Activated CD8-positive, alpha-beta memory T cell treated with anti-CD3 and anti-CD28 coated beads, Interleukin-2, amount 50 U/mL, for 4 hours (primary cell): ENCODE measurements at regions not wholly inside any gene's neighbourhood (a gene's known extent, or its start where the extent isn't known, plus 50 kb on each side); places are given as distances from the start of the nearest gene placed in this dataset.

ENCODE experiments used
- DNase-seq: peaks from one replicate; pipeline ENCODE4 v3.0.0-alpha.2; 2020

DNA sequence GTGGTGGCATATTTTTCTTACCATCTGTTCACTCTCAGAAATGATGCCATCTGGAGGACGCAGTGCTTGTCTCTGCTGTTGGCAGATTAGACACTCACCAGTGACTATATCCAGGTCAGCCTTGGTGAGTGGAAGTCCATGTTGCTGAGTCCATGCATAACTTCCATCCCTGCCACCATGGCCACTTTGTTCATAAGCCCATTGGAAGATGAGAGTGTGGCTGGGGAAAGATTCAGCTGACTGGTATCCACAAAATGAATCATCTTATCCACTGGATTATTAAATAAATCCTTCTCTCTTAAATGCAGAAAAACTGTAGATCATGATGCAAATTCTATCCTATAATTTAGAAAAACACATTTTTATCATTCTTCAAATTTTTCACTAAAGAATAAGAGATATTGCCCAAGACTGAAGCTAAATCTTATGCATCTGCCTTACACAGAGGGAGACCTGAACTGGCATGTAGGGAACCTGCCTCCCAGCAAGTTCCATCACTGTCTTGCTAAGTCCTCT is 726.9 kb downstream of the TNS3 start:
- DNase-seq, result no peak

GRCh38 chr7:46853451-46853850 is 728.5 kb downstream of the TNS3 start:
- no peak for DNase-seq

DNA sequence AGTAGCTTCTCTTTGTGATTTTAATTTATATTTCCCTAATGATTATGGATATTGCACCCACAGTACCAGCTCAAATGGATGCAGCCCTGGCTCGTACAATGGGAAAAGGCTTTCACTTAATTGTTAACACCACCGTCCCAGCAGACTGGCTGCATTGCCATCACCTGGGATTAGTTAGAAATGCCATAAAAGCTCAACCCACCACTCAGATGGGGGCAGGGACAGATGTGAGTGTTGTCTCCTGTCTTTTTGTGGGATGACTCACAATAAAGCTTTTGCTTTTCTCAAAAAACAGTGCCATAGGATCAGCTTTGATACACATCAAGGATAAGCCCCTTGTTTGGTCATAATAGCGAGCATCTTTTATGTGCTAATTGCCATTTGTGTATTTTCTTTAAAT is 729.1 kb downstream of the TNS3 start:
- DNase-seq, result no peak

DNA sequence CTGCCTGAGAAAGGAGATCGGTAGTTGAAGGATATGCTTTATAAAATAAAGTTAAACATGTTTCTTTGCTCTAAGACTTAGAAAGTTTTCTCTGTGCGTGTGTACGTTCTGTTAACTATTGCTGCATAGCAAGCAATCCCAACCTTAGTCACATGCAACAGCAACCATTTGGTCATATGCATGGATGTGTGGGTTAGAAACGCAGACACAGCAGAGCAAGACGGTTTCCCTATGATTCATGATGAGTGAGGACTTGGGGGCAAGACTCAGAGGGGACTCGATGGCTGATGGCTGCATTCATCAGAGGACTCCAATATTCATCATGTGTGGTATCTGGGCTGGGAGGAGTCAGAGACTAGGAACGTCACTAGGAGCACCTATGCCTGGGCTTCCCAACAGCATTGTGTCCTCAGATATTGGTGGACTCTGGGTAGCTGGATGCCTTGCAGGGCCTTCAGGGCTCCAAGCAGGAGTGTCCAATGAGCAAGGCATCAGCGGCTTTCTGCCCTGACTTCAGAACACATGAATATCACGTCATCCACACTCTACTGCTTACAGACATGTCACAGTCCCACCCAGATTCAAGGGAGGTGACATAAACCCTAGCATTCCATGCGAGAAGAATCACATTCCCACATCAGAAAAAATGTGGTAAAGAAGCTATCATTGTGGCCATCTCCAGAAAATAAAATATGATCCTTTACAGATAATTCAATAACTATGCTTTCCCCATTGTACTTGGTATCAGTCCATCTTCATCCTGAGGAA is 731.2 kb downstream of the TNS3 start:
- DNase-seq, result no peak

GRCh38 chr7:46848944-46849343 is 733.0 kb downstream of the TNS3 start:
- no peak for DNase-seq

DNA sequence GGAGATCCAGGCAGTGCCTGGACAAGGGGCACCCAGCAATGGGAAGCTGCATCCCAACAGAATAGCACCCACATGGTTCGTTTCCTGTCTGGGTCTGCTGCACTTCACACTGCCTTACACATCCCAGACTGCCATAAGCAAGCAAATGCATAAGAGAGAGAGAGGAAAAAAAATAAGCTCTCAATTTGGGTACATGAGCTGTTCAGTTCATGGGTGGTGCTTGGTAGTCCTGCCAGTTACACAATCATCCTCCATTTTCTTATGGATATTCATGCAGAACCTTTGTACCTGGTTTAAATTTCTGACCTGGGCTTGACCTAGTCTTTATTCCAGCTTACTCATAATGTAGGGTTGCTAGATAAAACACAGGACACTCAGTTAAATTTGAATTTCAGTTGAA is 733.6 kb downstream of the TNS3 start:
- DNase-seq, result no peak

- no peak for DNase-seq
Measured at GRCh38 chr7:46847126-46847525, 734.8 kb downstream of the TNS3 start.

GRCh38 chr7:46844486-46844885 is 737.4 kb downstream of the TNS3 start:
- DNase-seq, result no peak

GRCh38 chr7:46841248-46841647 is 740.7 kb downstream of the TNS3 start:
- no peak for DNase-seq

DNA sequence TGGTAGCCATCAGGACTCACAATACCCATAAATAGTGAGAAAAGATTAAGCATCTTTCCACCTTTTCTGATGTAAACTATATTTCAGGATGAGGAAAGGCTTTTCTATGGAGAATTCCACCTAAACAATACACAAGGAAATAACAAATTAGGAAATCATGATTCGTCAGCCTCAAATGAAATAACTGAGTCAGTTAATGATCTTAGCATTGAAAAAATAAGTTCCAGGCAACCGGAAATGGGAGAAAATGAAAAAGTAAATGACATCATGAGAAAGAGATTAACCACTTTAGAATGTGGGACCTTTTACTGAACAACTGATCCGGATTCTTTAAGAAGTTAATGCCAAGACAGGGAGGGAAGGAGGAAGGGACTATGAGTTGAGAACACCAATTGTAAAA is 742.3 kb downstream of the TNS3 start:
- no peak for DNase-seq

GRCh38 chr7:46838463-46838862 is 743.4 kb downstream of the TNS3 start:
- no peak for DNase-seq

- no peak for DNase-seq
Measured at GRCh38 chr7:46835556-46835955, 746.4 kb downstream of the TNS3 start.

DNA sequence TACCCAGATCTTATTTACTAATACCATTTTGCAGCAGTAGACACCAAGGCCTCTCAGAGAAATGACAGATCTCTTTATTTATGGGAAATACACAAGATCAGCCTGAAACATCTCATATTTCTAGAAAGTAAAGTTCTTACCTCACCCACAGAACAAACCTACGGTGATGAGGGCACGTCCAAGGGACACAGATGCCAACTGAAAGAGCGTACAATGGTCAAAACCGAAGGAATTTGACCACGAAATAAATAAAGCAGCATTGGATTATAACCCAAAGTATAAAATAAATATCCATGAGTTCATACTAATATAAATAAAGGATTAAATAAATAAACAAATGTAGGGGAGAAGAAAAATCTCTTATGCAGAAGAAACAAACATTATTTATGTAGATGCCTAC is 747.0 kb downstream of the TNS3 start:
- no peak for DNase-seq

DNA sequence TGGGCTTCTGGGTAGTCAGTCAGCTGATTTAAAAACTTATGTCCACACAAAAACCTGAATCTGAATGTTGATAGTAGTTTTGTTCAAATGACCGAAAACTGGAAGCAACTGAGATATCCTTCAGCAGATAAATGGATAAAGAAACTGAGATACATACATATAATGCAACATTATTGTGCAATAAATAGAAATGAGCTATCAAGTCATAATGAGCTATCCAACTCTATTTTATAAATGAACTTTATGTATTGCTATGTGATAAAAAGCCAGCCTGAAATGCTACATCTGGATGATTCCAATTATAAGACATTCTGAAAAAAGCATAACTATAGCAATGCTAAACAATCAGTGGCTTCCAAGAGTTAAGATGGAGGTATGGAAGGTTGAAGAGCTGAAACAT is 748.7 kb downstream of the TNS3 start:
- DNase-seq, result no peak

- no peak for DNase-seq
Measured at GRCh38 chr7:46832136-46832535, 749.8 kb downstream of the TNS3 start.

DNA sequence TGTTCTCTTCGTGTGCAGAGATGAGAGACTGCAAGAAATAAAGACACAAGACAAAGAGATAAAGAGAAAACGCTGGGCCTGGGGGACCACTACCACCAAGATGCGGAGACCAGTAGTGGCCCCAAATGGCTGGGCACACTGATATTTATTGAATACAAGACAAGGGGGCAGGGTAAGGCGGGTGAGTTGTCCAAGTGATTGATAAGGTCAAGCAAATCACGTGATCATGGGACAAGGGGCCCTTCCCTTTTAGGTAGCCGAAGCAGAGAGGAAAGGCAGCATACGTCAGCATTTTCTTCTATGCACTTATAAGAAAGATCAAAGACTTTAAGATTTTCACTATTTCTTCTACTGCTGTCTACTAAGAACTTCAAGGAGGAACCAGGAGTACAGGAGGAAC is 762.1 kb downstream of the TNS3 start:
- no peak for DNase-seq

- no peak for DNase-seq
Measured at GRCh38 chr7:46814516-46815250, 767.2 kb downstream of the TNS3 start.

DNA sequence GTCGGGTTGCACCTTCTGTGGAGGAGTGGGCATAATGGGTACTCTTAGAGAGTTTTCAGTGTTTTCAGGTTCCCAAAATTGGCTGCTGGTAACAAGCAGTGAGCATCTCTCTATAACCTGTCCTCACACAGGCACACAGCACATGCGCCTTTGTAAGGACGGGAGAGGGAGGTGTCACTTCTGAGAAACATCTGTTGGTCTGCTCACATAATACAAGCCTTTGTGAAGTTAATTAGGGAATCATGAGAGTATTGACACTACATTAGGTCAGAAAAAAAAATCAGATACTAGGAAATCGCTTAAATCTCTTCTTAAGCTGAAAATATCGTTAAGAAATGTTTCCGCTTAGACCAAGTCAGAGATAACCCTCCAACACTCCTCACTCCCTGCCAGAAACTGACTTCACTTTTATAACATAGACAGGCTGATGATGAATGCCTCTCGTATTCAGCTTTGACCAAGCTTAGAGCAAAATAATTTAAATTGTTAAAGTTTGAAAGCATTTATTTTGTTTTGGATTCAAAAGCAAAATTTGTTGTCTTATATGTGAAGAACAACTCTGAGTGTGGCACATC is 769.7 kb downstream of the TNS3 start:
- no peak for DNase-seq

GRCh38 chr7:46811529-46811928 is 770.4 kb downstream of the TNS3 start:
- DNase-seq, result no peak

- DNase-seq, result no peak
Measured at GRCh38 chr7:46810986-46811385, 770.9 kb downstream of the TNS3 start.

DNA sequence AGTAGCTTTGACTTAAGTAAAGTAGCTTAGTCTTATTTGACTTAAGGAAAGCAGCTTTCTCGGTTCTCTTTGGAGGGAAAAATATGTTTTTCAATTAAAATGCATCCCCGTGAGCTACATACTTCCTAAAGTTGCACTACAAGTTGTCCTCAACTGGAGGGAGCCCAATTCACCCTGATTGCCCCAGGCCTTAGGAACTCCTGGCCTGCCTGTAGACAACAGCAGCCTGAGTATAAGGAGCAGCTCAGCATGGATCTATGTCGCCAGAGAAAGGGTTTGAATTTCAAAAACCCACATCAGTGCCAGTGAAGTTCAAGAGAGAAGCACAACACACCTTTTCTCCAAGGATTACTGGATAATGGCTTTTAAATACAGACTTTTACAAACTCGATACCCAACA is 772.0 kb downstream of the TNS3 start:
- no peak for DNase-seq

GRCh38 chr7:46806856-46807255 is 775.1 kb downstream of the TNS3 start:
- no peak for DNase-seq

- no peak for DNase-seq
Measured at GRCh38 chr7:46802479-46802878, 779.4 kb downstream of the TNS3 start.

GRCh38 chr7:46791188-46791587 is 790.7 kb downstream of the TNS3 start:
- DNase-seq, result no peak
